Ovary (tissue), 7 donors: ENCODE measurements at regions not wholly inside any gene's neighbourhood (a gene's known extent, or its start where the extent isn't known, plus 50 kb on each side); places are given as distances from the start of the nearest gene placed in this dataset.

ENCODE experiments used
- DNase-seq, 5 donors: peaks; one replicate each; pipeline ENCODE4 v3.0.0-alpha.2; 2019 to 2020
- H3K27ac ChIP-seq, 2 donors: fragments of 200-600 bp; one replicate each; pipeline versions ENCODE4 v1.5.1 to v1.8.0; 2019 to 2022
- H3K27me3 ChIP-seq: fragments of 200-600 bp; one replicate; pipeline ENCODE4 v1.8.0; 2022
- H3K36me3 ChIP-seq: fragments of 200-600 bp; sonication (generic); one replicate; pipeline ENCODE4 v1.5.1; 2019
- H3K4me1 ChIP-seq: one replicate; pipeline ENCODE4 v1.8.1; 2013; ENCODE audit warnings: mild to moderate bottlenecking, moderate library complexity; ENCODE audit not compliant: insufficient read depth
- H3K4me3 ChIP-seq: fragments of 200-600 bp; sonication (generic); one replicate; pipeline ENCODE4 v1.5.1; 2017
- H3K9me3 ChIP-seq, 2 donors: fragments of 200-600 bp in 1 of 2; sonication (generic) in 1 of 2; one replicate each; pipeline versions ENCODE4 v1.5.1 to v1.8.1; 2013 to 2019; ENCODE audit warnings: mild to moderate bottlenecking in 1 of 2, moderate library complexity in 1 of 2
- EP300 ChIP-seq: sonication (generic); formaldehyde crosslinking; IDR thresholded peaks from one replicate; pipeline ENCODE4 v1.6.1; 2017; ENCODE audit warnings: antibody characterized with exemption
- POLR2A ChIP-seq: fragments of 450-650 bp; IDR thresholded peaks from one replicate; pipeline ENCODE4 v1.6.1; 2017; ENCODE audit warnings: antibody characterized with exemption, mild to moderate bottlenecking, moderate library complexity
- WGBS, 3 donors: extraction: QIAGEN DNeasy Blood & Tissue Kit in 1 of 3; methylation state at CpG; one replicate each; pipeline versions ENCODE4 v1.1.5 to v1.1.7; 2013 to 2017; 5-methylcytosine and 5-hydroxymethylcytosine counted together
- intact Hi-C, 4 donors: fragments of 100-400 bp; cut with DNase I; formaldehyde crosslinking; loops; one replicate each; pipeline versions ENCODE4 v1.11.0 to v1.15.1; 2022 to 2023
- TF ChIP-seq, protein P1 (sequence below), 3 donors: fragments of 450-650 bp in 2 of 3; fragments of 200-600 bp in 1 of 3; IDR thresholded peaks; one replicate each; pipeline versions ENCODE4 v1.5.1 to v1.8.0; 2016 to 2022; ENCODE audit warnings: antibody characterized with exemption in 3 of 3, mild to moderate bottlenecking in 1 of 3
- donor health status: DM: no; HTN: no; CAD: no; lungs with moderate emphysema.
- donor health status: DM: no; HTN: no; CAD: no.
- donor health status: Bipolar disorder and iron deficiency.
- donor health status: DM: no; HTN: no; CAD: no.
- donor health status: DM: yes; HTN: yes; CAD: no.

GRCh38 chr21:43276811-43277210 lies 108.0 kb downstream of the CRYAA start:
- no peak for TF ChIP-seq POLR2A
- TF ChIP-seq, protein P1, sequence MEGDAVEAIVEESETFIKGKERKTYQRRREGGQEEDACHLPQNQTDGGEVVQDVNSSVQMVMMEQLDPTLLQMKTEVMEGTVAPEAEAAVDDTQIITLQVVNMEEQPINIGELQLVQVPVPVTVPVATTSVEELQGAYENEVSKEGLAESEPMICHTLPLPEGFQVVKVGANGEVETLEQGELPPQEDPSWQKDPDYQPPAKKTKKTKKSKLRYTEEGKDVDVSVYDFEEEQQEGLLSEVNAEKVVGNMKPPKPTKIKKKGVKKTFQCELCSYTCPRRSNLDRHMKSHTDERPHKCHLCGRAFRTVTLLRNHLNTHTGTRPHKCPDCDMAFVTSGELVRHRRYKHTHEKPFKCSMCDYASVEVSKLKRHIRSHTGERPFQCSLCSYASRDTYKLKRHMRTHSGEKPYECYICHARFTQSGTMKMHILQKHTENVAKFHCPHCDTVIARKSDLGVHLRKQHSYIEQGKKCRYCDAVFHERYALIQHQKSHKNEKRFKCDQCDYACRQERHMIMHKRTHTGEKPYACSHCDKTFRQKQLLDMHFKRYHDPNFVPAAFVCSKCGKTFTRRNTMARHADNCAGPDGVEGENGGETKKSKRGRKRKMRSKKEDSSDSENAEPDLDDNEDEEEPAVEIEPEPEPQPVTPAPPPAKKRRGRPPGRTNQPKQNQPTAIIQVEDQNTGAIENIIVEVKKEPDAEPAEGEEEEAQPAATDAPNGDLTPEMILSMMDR (IDR thresholded peaks at IDR 0.05) = no peak
- TF ChIP-seq EP300 = no peak
- Histone ChIP-seq H3K27me3 (no peaks in the 10 kb centered on the region), H3K27ac (no peak overlapping the region), H3K4me3 (no peak overlapping the region), H3K4me1 (no peaks in the 10 kb centered on the region), H3K9me3 (no peaks in the 10 kb centered on the region), H3K36me3 (no peaks in the 10 kb centered on the region)
- WGBS, 3 donors = 41 to 65% (median 52%) methylated on average over 16 of the region's 16 CpGs
- DNase-seq = peak in 1 of 5 donors; percentile 24
- intact Hi-C loops = no loop called here

DNA sequence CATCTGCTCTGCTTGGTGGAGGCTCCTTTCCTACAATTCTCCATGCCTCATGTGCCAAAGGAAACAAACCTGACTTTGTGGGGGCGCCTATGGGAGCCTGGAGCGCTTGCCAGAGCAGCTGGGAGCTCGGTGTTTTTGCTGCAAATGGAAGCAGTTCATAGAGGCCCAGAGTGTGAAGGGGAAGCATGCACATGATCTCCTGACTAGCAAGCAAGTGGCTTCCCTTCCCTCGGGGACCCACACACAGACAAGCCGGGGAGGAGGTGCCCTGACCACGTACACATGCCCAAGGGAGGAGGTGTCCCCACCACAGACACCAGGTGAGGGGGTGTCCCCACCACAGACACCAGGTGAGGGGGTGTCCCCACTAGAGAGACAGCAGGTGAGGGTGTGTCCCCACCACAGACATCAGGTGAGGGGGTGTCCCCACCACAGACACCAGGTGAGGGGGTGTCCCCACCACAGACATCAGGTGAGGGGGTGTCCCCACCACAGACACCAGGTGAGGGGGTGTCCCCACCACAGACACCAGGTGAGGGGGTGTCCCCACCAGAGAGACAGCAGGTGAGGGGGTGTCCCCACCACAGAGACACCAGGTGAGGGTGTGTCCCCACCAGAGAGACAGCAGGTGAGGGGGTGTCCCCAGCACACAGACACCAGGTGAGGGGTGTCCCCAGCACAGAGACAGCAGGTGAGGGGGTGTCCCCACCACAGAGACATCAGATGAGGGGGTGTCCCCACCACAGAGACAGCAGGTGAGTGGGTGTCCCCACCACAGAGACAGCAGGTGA lies 106.8 kb downstream of the CRYAA start:
- H3K9me3 ChIP-seq = no peaks in the 10 kb centered on the region
- H3K27me3 ChIP-seq = no peaks in the 10 kb centered on the region
- no peak overlapping the region for H3K4me3 ChIP-seq
- intact Hi-C loops = no loop called here
- DNase-seq = peak in 1 of 5 donors; percentile 25
- no peak overlapping the region for H3K27ac ChIP-seq
- H3K4me1 ChIP-seq = peaks cover 8% of the 10 kb centered on the region
- no peaks in the 10 kb centered on the region for H3K36me3 ChIP-seq
- no peak for TF ChIP-seq POLR2A
- 6 to 17% (median 8%) methylated on average over 6 of the region's 6 CpGs for WGBS, 3 donors

GRCh38 chr21:43274946-43275310 lies 106.1 kb downstream of the CRYAA start:
- H3K4me1 ChIP-seq = peaks cover 11% of the 10 kb centered on the region
- H3K4me3 ChIP-seq = no peak overlapping the region
- H3K27ac ChIP-seq = no peak overlapping the region
- DNase-seq = peak in 2 of 5 donors; percentile 7 to 23
- intact Hi-C loops = no loop called here
- WGBS, 3 donors = 58 to 62% (median 58%) methylated on average over 6 of the region's 6 CpGs
- no peaks in the 10 kb centered on the region for H3K36me3 ChIP-seq
- H3K27me3 ChIP-seq = no peaks in the 10 kb centered on the region
- no peaks in the 10 kb centered on the region for H3K9me3 ChIP-seq
- TF ChIP-seq EP300 (no peak), POLR2A (no peak)
- TF ChIP-seq, protein P1 (IDR thresholded peaks at IDR 0.05) = no peak

GRCh38 chr21:43274022-43274945 lies 105.5 kb downstream of the CRYAA start:
- Histone ChIP-seq H3K4me3 (no peak overlapping the region), H3K36me3 (no peaks in the 10 kb centered on the region), H3K27ac (no peak overlapping the region), H3K4me1 (peaks cover 12% of the 10 kb centered on the region), H3K27me3 (no peaks in the 10 kb centered on the region), H3K9me3 (no peaks in the 10 kb centered on the region)
- intact Hi-C loops = no loop called here
- 90 to 93% (median 92%) methylated on average over 21 of the region's 21 CpGs for WGBS, 3 donors
- TF ChIP-seq EP300 (no peak), POLR2A (no peak)
- TF ChIP-seq, protein P1 (IDR thresholded peaks at IDR 0.05) = no peak
- peak in 2 of 5 donors; percentile 7 to 25 for DNase-seq

GRCh38 chr21:43273708-43274021 lies 104.9 kb downstream of the CRYAA start:
- Histone ChIP-seq H3K36me3 (no peaks in the 10 kb centered on the region), H3K4me3 (no peak overlapping the region), H3K27me3 (no peaks in the 10 kb centered on the region), H3K27ac (no peak overlapping the region), H3K9me3 (no peaks in the 10 kb centered on the region), H3K4me1 (peaks cover 12% of the 10 kb centered on the region)
- peak in 2 of 5 donors; percentile 13 to 14 for DNase-seq
- intact Hi-C loops = no loop called here
- 69 to 79% (median 78%) methylated on average over 9 of the region's 9 CpGs for WGBS, 3 donors
- no peak for TF ChIP-seq POLR2A
- TF ChIP-seq EP300 = no peak
- TF ChIP-seq, protein P1 (IDR thresholded peaks at IDR 0.05) = no peak
